ENCODE measurements at regions not wholly inside any gene's neighbourhood (a gene's known extent, or its start where the extent isn't known, plus 50 kb on each side); places are given as distances from the start of the nearest gene placed in this dataset.
"Not testable (repeated sequence)": the region's sequence is repeated elsewhere in the genome, so short reads cannot be mapped to it uniquely, and the experiment has no call there.

GRCh38 chr11:82027335-82027734 lies 706.3 kb downstream of the FAM181B start:
- TF ChIP-seq, protein P1, sequence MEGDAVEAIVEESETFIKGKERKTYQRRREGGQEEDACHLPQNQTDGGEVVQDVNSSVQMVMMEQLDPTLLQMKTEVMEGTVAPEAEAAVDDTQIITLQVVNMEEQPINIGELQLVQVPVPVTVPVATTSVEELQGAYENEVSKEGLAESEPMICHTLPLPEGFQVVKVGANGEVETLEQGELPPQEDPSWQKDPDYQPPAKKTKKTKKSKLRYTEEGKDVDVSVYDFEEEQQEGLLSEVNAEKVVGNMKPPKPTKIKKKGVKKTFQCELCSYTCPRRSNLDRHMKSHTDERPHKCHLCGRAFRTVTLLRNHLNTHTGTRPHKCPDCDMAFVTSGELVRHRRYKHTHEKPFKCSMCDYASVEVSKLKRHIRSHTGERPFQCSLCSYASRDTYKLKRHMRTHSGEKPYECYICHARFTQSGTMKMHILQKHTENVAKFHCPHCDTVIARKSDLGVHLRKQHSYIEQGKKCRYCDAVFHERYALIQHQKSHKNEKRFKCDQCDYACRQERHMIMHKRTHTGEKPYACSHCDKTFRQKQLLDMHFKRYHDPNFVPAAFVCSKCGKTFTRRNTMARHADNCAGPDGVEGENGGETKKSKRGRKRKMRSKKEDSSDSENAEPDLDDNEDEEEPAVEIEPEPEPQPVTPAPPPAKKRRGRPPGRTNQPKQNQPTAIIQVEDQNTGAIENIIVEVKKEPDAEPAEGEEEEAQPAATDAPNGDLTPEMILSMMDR (IDR thresholded peaks at IDR 0.05) = not testable (repeated sequence)
- not testable (repeated sequence) for TF ChIP-seq POLR2A (IDR thresholded peaks at IDR 0.05)

Measured in adrenal gland (tissue), 5 donors.